Activated B cell treated with CpG ODN at 0.5 μM for 24 hours (primary cell): ENCODE measurements at regions not wholly inside any gene's neighbourhood (a gene's known extent, or its start where the extent isn't known, plus 50 kb on each side); places are given as distances from the start of the nearest gene placed in this dataset.

Source experiments
- ATAC-seq: fragments of 200-7000 bp; cut with Tn5 transposase; one replicate; pipeline ENCODE4 v1.10.0; 2021; ENCODE audit warnings: low read depth, mild to moderate bottlenecking, moderate library complexity
- CTCF ChIA-PET: fragments of 350-600 bp; sonication (Branson Sonifier 250); formaldehyde crosslinking; loops from one replicate; lab custom pipeline; 2021; ENCODE audit warnings: antibody characterized with exemption; lab: Charles Lee
- POLR2A ChIA-PET: fragments of 350-600 bp; sonication (Branson Sonifier 250); formaldehyde crosslinking; loops from one replicate; lab custom pipeline; 2021; ENCODE audit warnings: antibody characterized with exemption; lab: Charles Lee
- DNase-seq: peaks from one replicate; pipeline ENCODE4 v3.0.0; 2022
- H3K27ac Mint-ChIP-seq: one replicate; pipeline ENCODE4 v1.8.0; 2020; ENCODE audit warnings: mixed read lengths
- H3K27me3 Mint-ChIP-seq: one replicate; pipeline ENCODE4 v1.8.0; 2021; ENCODE audit warnings: mixed read lengths
- H3K36me3 Mint-ChIP-seq: one replicate; pipeline ENCODE4 v1.8.0; 2021; ENCODE audit warnings: low read depth, mixed read lengths
- H3K4me1 Mint-ChIP-seq: one replicate; pipeline ENCODE4 v1.8.0; 2021; ENCODE audit warnings: mixed read lengths
- H3K4me3 Mint-ChIP-seq: one replicate; pipeline ENCODE4 v1.8.0; 2020; ENCODE audit warnings: mild to moderate bottlenecking, mixed read lengths
- H3K9me3 Mint-ChIP-seq: one replicate; pipeline ENCODE4 v1.8.0; 2020; ENCODE audit warnings: mixed read lengths
- intact Hi-C: fragments of 100-400 bp; cut with micrococcal nuclease; formaldehyde crosslinking; loops from one replicate; pipeline ENCODE4 v1.15.1; 2024
- TF ChIP-seq, protein P1 (sequence below): fragments of 200-600 bp; IDR thresholded peaks from one replicate; pipeline ENCODE4 v1.8.0; 2022; ENCODE audit warnings: antibody characterized with exemption, mild to moderate bottlenecking

DNA sequence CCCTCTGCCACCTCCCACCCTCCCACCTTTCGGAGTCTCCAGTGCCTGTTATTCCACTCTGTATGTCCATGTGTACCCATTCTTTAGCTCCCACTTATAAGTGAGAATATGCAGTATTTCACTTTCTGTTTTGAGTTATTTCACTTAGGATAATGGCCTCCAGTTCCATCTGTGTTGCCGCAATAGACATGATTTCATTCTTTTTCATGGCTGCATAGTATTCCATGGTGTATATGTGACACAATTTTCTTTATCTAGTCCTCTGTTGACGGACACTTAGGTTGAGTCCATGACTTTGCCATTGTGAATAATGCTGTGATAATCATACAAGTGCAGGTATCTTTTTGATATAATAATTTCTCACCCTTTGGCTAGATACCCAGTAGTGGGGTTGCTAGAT lies 91.0 kb upstream of the UBE3A start:
- Mint-ChIP-seq H3K9me3 (peaks cover 10% of the 10 kb centered on the region), H3K27ac (no peak overlapping the region), H3K4me1 (no peaks in the 10 kb centered on the region), H3K36me3 (no peaks in the 10 kb centered on the region), H3K4me3 (no peak overlapping the region), H3K27me3 (no peaks in the 10 kb centered on the region)
- DNase-seq: no peak
- TF ChIP-seq, protein P1, sequence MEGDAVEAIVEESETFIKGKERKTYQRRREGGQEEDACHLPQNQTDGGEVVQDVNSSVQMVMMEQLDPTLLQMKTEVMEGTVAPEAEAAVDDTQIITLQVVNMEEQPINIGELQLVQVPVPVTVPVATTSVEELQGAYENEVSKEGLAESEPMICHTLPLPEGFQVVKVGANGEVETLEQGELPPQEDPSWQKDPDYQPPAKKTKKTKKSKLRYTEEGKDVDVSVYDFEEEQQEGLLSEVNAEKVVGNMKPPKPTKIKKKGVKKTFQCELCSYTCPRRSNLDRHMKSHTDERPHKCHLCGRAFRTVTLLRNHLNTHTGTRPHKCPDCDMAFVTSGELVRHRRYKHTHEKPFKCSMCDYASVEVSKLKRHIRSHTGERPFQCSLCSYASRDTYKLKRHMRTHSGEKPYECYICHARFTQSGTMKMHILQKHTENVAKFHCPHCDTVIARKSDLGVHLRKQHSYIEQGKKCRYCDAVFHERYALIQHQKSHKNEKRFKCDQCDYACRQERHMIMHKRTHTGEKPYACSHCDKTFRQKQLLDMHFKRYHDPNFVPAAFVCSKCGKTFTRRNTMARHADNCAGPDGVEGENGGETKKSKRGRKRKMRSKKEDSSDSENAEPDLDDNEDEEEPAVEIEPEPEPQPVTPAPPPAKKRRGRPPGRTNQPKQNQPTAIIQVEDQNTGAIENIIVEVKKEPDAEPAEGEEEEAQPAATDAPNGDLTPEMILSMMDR: no peak
- intact Hi-C loops: no loop called here
- CTCF ChIA-PET: no interaction called here
- no peak for ATAC-seq
- POLR2A ChIA-PET: no interaction called here

DNA sequence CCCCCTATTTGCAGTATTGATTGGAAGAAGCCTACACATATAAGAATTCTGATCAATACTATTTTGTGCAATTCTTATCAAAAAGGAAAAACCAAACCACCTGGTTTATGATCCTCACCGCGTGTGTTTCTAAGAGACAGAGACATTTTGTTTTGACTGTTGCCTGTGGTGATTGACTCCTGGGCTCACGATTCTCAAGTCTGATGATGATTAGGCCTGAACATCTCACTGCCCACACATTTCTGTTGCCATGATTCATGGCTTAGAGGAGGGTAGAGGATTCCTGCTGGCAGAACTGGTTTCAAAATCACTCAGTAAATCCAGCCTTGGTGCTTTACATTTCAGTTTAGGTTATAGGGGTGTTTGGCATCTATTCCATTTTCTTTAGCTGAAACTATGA lies 88.3 kb upstream of the UBE3A start:
- DNase-seq (no peak), ATAC-seq (no peak)
- H3K36me3 Mint-ChIP-seq: no peaks in the 10 kb centered on the region
- POLR2A ChIA-PET: no interaction called here
- peaks cover 24% of the 10 kb centered on the region for H3K9me3 Mint-ChIP-seq
- H3K27me3 Mint-ChIP-seq: no peaks in the 10 kb centered on the region
- H3K4me3 Mint-ChIP-seq: no peak overlapping the region
- H3K27ac Mint-ChIP-seq: no peak overlapping the region
- TF ChIP-seq, protein P1: no peak
- intact Hi-C loops: no loop called here
- H3K4me1 Mint-ChIP-seq: no peaks in the 10 kb centered on the region
- CTCF ChIA-PET: no interaction called here

DNA sequence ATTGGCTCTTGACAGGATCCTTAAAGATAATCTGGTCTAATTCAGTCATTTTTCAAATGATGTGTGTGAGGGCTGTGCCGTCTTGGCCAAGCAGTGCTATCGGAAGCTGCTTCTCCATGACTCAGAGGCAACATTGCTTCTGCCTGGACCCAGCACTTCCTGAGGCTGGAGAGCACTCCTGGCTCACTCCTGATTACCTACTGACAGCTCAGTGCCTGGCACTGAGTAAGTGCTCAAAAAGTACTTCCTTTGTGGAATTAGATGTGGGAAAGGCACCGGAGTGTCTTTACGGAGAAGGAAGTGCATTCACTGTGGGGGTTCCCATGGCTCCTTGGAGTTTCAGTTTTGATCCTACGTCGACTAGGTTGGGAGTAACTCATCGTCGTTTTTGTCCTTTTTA lies 86.9 kb upstream of the UBE3A start:
- intact Hi-C loops: no loop called here
- Mint-ChIP-seq H3K4me1 (no peaks in the 10 kb centered on the region), H3K36me3 (no peaks in the 10 kb centered on the region), H3K4me3 (no peak overlapping the region), H3K9me3 (peaks cover 24% of the 10 kb centered on the region), H3K27ac (no peak overlapping the region), H3K27me3 (no peaks in the 10 kb centered on the region)
- ATAC-seq (no peak), DNase-seq (no peak)
- TF ChIP-seq, protein P1: no peak
- CTCF ChIA-PET: no interaction called here
- POLR2A ChIA-PET: interaction anchor here (0.6 kb wide), 1 partner anchor 10 kb away, joined by 3 read pairs; no protein-coding TSS in a partner anchor

DNA sequence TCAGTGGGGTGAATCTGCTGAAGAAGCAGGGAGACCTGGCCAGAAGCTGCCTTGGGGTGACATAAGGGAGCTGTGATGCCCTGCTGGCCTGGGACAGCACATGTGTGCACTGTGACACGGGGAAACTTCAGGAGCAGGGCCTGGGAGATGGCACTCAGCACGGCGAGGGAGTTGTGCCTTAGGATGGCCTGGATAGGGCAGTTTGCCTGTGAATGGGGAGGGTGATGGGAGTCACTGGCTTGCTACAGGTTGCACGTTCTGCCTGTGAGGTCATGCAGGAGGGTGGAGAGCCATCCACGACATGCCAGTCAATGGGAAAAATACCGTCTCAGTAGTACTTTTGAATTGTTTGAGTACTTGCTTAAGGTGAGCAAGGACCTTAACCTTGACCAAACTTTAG lies 76.8 kb upstream of the UBE3A start:
- POLR2A ChIA-PET: interaction anchor here (0.5 kb wide), 1 partner anchor 10 kb away, joined by 3 read pairs; no protein-coding TSS in a partner anchor
- Mint-ChIP-seq H3K36me3 (no peaks in the 10 kb centered on the region), H3K27ac (no peak overlapping the region), H3K4me3 (no peak overlapping the region), H3K27me3 (no peaks in the 10 kb centered on the region), H3K4me1 (no peaks in the 10 kb centered on the region), H3K9me3 (peaks cover 2% of the 10 kb centered on the region)
- intact Hi-C loops: no loop called here
- ATAC-seq: no peak
- TF ChIP-seq, protein P1: no peak
- DNase-seq: no peak
- CTCF ChIA-PET: no interaction called here

DNA sequence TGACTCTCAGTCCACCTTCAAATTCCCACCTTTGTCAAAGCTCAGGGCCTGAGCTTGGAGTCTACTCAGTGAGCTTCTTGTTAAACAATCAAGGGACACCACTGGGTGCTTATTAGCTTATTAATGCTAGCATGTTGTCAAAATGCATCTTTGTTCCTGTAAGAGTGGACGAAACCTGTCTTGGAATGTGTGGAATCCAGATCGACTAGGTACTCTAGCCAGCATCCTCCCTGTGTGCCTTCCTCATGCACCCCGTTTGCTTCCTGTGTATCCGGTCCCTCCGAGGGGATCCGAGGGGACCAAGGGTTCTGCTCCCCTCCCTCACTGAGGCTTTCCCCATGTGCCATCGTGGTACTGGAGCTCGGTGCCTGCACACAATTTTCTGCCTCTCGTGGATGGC lies 75.7 kb upstream of the UBE3A start:
- Mint-ChIP-seq H3K27ac (no peak overlapping the region), H3K27me3 (no peaks in the 10 kb centered on the region), H3K36me3 (no peaks in the 10 kb centered on the region), H3K9me3 (peaks cover 2% of the 10 kb centered on the region), H3K4me1 (no peaks in the 10 kb centered on the region), H3K4me3 (no peak overlapping the region)
- TF ChIP-seq, protein P1: no peak
- DNase-seq: no peak
- intact Hi-C loops: no loop called here
- no peak for ATAC-seq
- POLR2A ChIA-PET: no interaction called here
- CTCF ChIA-PET: no interaction called here
